ENCODE measurements at regions not wholly inside any gene's neighbourhood (a gene's known extent, or its start where the extent isn't known, plus 50 kb on each side); places are given as distances from the start of the nearest gene placed in this dataset.

GRCh38 chr1:38243106-38243505 is 196.5 kb upstream of the POU3F1 start:
- no peak for DNase-seq

GRCh38 chr1:38242506-38242905 is 195.9 kb upstream of the POU3F1 start:
- DNase-seq = no peak

- no peak for DNase-seq
Measured at GRCh38 chr1:38241594-38242334, 195.2 kb upstream of the POU3F1 start.

- DNase-seq = no peak
Measured at GRCh38 chr1:38240618-38241017, 194.0 kb upstream of the POU3F1 start.

- DNase-seq = no peak
Measured at GRCh38 chr1:38239258-38239835, 192.8 kb upstream of the POU3F1 start.

GRCh38 chr1:38238294-38238693 is 191.7 kb upstream of the POU3F1 start:
- DNase-seq = no peak

- no peak for DNase-seq
Measured at GRCh38 chr1:38235705-38236104, 189.1 kb upstream of the POU3F1 start.

GRCh38 chr1:38231941-38232340 is 185.3 kb upstream of the POU3F1 start:
- no peak for DNase-seq

- no peak for DNase-seq
Measured at GRCh38 chr1:38228718-38229117, 182.1 kb upstream of the POU3F1 start.

- no peak for DNase-seq
Measured at GRCh38 chr1:38225745-38226144, 179.2 kb upstream of the POU3F1 start.

- DNase-seq = no peak
Measured at GRCh38 chr1:38223391-38223790, 176.8 kb upstream of the POU3F1 start.

- no peak for DNase-seq
Measured at GRCh38 chr1:38222891-38223290, 176.3 kb upstream of the POU3F1 start.

- DNase-seq = no peak
Measured at GRCh38 chr1:38221006-38221649, 174.5 kb upstream of the POU3F1 start.

- no peak for DNase-seq
Measured at GRCh38 chr1:38217316-38217715, 170.7 kb upstream of the POU3F1 start.

- no peak for DNase-seq
Measured at GRCh38 chr1:38213646-38214434, 167.2 kb upstream of the POU3F1 start.

GRCh38 chr1:38210895-38211177 is 164.2 kb upstream of the POU3F1 start:
- DNase-seq = no peak

- DNase-seq = no peak
Measured at GRCh38 chr1:38210021-38210894, 163.7 kb upstream of the POU3F1 start.

- no peak for DNase-seq
Measured at GRCh38 chr1:38208716-38209632, 162.4 kb upstream of the POU3F1 start.

GRCh38 chr1:38207906-38208305 is 161.3 kb upstream of the POU3F1 start:
- DNase-seq = no peak

- no peak for DNase-seq
Measured at GRCh38 chr1:38207275-38207674, 160.7 kb upstream of the POU3F1 start.

- DNase-seq = no peak
Measured at GRCh38 chr1:38204698-38205097, 158.1 kb upstream of the POU3F1 start.

- no peak for DNase-seq
Measured at GRCh38 chr1:38203441-38203840, 156.8 kb upstream of the POU3F1 start.

Measured in GOT3 (cell line).